Mesenchymal stem cell (in vitro differentiated cells and primary cell): ENCODE measurements at regions not wholly inside any gene's neighbourhood (a gene's known extent, or its start where the extent isn't known, plus 50 kb on each side); places are given as distances from the start of the nearest gene placed in this dataset.
"Not testable (repeated sequence)": the region's sequence is repeated elsewhere in the genome, so short reads cannot be mapped to it uniquely, and the experiment has no call there.

Experiments
- DNase-seq: peaks from one replicate; pipeline ENCODE4 v3.0.0-alpha.2; 2013
- H2AFZ ChIP-seq: one replicate; pipeline ENCODE4 v1.6.1; 2013; ENCODE audit warnings: low read depth, mild to moderate bottlenecking, control low read depth, inconsistent platforms, low read length, moderate library complexity
- H2AK5ac ChIP-seq: 2 replicates; pipeline ENCODE4 v1.6.1; 2013; ENCODE audit warnings: low read length, moderate library complexity, mild to moderate bottlenecking, inconsistent platforms; ENCODE audit not compliant: severe bottlenecking
- H2BK120ac ChIP-seq: one replicate; pipeline ENCODE4 v1.6.1; 2013; ENCODE audit warnings: low read depth, mild to moderate bottlenecking, inconsistent platforms, low read length, moderate library complexity
- H2BK12ac ChIP-seq, 2 experiments: one replicate each; pipeline ENCODE4 v1.6.1; 2013; ENCODE audit warnings: inconsistent platforms in 2 of 2, low read length in 2 of 2, mild to moderate bottlenecking in 2 of 2, moderate library complexity in 2 of 2, control low read depth in 1 of 2
- H2BK15ac ChIP-seq: one replicate; pipeline ENCODE4 v1.6.1; 2013; ENCODE audit warnings: mild to moderate bottlenecking, low read depth, inconsistent platforms; ENCODE audit not compliant: poor library complexity, severe bottlenecking
- H2BK5ac ChIP-seq: 2 replicates; pipeline ENCODE4 v1.6.1; 2013; ENCODE audit warnings: low read depth, mild to moderate bottlenecking, low read length, control low read depth, inconsistent platforms; ENCODE audit not compliant: poor library complexity, severe bottlenecking
- H3K14ac ChIP-seq, 2 experiments: one replicate each; pipeline ENCODE4 v1.6.1; 2013; ENCODE audit warnings: inconsistent platforms in 2 of 2, low read length in 2 of 2, control low read depth in 1 of 2, mild to moderate bottlenecking in 1 of 2, moderate library complexity in 1 of 2
- H3K18ac ChIP-seq, 2 experiments: one replicate each; pipeline ENCODE4 v1.6.1; 2013; ENCODE audit warnings: inconsistent platforms in 2 of 2, low read length in 2 of 2, control low read depth in 1 of 2, low read depth in 1 of 2, mild to moderate bottlenecking in 1 of 2
- H3K23ac ChIP-seq, 2 experiments: one replicate each; pipeline ENCODE4 v1.6.1; 2013; ENCODE audit warnings: inconsistent platforms in 2 of 2, low read length in 2 of 2, mild to moderate bottlenecking in 2 of 2, moderate library complexity in 2 of 2, control low read depth in 1 of 2
- H3K27ac ChIP-seq: 2 replicates; pipeline ENCODE4 v1.5.1; 2013; ENCODE audit warnings: mild to moderate bottlenecking, moderate library complexity, low read length, control low read depth, inconsistent platforms; ENCODE audit not compliant: poor library complexity, severe bottlenecking
- H3K27me3 ChIP-seq, 2 experiments: 2 replicates each; pipeline versions ENCODE4 v1.6.1 to v1.7.0; 2013; ENCODE audit warnings: low read length in 2 of 2, mild to moderate bottlenecking in 2 of 2, moderate library complexity in 2 of 2, control low read depth in 1 of 2, inconsistent platforms in 1 of 2; ENCODE audit not compliant: control insufficient read depth in 1 of 2, insufficient read depth in 1 of 2
- H3K36me3 ChIP-seq, 2 experiments: 2 replicates each; pipeline versions ENCODE4 v1.6.1 to v1.7.0; 2013; ENCODE audit warnings: low read length in 2 of 2, control low read depth in 1 of 2, inconsistent platforms in 1 of 2, low read depth in 1 of 2, mild to moderate bottlenecking in 1 of 2; ENCODE audit not compliant: insufficient read depth in 2 of 2, control insufficient read depth in 1 of 2
- H3K4ac ChIP-seq, 2 experiments: one replicate each; pipeline ENCODE4 v1.6.1; 2013; ENCODE audit warnings: inconsistent platforms in 2 of 2, low read length in 2 of 2, mild to moderate bottlenecking in 2 of 2, moderate library complexity in 2 of 2, control low read depth in 1 of 2, low read depth in 1 of 2
- H3K4me1 ChIP-seq: 2 replicates; pipeline ENCODE4 v1.6.1; 2013; ENCODE audit warnings: low read depth, low read length, control low read depth; ENCODE audit not compliant: control insufficient read depth, insufficient read depth
- H3K4me2 ChIP-seq: 2 replicates; pipeline ENCODE4 v1.6.1; 2013; ENCODE audit warnings: low read length, mild to moderate bottlenecking, inconsistent platforms; ENCODE audit not compliant: poor library complexity, severe bottlenecking
- H3K4me3 ChIP-seq, 2 experiments: 2 replicates each; pipeline versions ENCODE4 v1.5.1 to v1.7.0; 2013; ENCODE audit warnings: low read length in 2 of 2, mild to moderate bottlenecking in 2 of 2, control low read depth in 1 of 2, low read depth in 1 of 2; ENCODE audit not compliant: insufficient read depth in 1 of 2
- H3K79me1 ChIP-seq: replicated peaks from 2 replicates; pipeline ENCODE4 v1.6.1; 2013; ENCODE audit warnings: mild to moderate bottlenecking, control low read depth, low read length, inconsistent platforms; ENCODE audit not compliant: poor library complexity, severe bottlenecking
- H3K9ac ChIP-seq: 2 replicates; pipeline ENCODE4 v1.7.0; 2013; ENCODE audit warnings: mild to moderate bottlenecking, low read length, moderate library complexity
- H3K9me3 ChIP-seq: 2 replicates; pipeline ENCODE4 v1.7.0; 2013; ENCODE audit warnings: mild to moderate bottlenecking, low read length; ENCODE audit not compliant: control insufficient read depth
- H4K8ac ChIP-seq: one replicate; pipeline ENCODE4 v1.6.1; 2013; ENCODE audit warnings: inconsistent platforms, mild to moderate bottlenecking, low read length, moderate library complexity
- H4K91ac ChIP-seq: one replicate; pipeline ENCODE4 v1.6.1; 2013; ENCODE audit warnings: mild to moderate bottlenecking, low read length, inconsistent platforms
- WGBS: methylation state at CpG from one replicate; pipeline ENCODE4 v1.1.7; 2013; ENCODE audit warnings: mixed read lengths; 5-methylcytosine and 5-hydroxymethylcytosine counted together

DNA sequence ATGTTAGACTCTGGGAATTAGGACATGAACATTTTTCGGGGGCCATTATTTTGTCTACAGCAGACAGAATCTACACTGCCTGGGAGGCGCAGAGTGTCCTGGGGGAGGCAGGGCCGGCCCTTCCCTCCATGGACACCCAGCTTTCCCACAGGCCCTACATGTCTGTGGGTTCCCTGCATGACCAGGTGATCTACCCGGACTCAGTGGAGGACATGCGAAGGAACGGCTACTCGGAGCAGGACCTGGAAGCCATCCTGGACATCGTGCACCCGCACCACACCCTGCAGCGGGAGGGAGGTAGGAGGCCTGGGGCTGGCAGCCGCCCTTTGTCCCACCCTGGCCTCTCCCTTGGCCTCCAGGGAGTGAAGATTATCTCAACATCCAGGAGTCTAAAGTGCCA, 205.1 kb downstream of the CCT8L2 start:
- not testable (repeated sequence) for H3K4me2 ChIP-seq, H2BK15ac ChIP-seq, H3K23ac ChIP-seq, H2AK5ac ChIP-seq, H3K14ac ChIP-seq, H3K9ac ChIP-seq, H3K4me1 ChIP-seq, DNase-seq, H2BK12ac ChIP-seq, H3K27me3 ChIP-seq, H3K79me1 ChIP-seq, H4K91ac ChIP-seq, H3K4ac ChIP-seq, H3K9me3 ChIP-seq, H2AFZ ChIP-seq, H3K4me3 ChIP-seq, H2BK120ac ChIP-seq, H4K8ac ChIP-seq, H3K36me3 ChIP-seq, H3K18ac ChIP-seq, H2BK5ac ChIP-seq, H3K27ac ChIP-seq
- WGBS, result 86% methylated on average over 7 of the region's 11 CpGs

DNA sequence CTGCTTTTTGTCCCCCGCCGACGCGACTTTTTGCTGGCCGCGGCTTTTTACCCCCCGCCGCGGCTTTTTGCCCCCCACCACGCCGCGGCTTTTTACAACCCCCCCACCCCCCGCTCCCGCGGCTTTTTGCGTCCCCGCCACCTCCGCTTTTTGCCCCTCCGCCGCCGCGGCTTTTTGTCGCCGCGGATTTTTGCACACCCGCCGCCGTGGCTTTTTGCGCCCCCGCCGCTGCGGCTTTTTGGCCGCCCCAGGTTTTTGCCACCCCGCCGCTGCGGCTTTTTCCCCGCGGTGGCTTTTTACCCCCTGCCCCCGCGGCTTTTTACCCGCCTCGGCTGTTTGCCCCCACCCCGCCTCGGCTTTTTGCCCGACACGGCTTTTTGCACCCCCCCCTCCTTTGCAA, 205.5 kb downstream of the CCT8L2 start:
- Histone ChIP-seq H2BK120ac (no peak overlapping the region), H3K27ac (no peak overlapping the region)
- 92% methylated on average over 25 of the region's 46 CpGs for WGBS

DNA sequence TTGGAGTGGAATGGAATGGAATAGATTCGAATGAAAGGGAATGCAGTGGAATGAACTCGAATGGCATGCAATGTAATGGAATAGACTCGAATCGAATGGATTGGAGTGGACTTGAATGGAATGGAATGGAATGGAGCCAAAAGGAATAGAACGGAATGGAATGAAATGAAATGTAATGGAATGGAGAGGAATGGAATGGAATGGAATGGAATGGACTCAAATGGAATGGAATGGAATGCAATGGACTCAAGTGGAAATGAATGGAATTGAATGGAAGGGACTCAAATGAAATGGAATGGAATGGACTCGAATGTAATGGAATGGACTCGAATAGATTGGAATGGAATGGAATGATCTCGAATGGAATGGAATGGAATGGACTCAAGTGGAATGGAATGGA, 231.3 kb downstream of the CCT8L2 start:
- not testable (repeated sequence) for H3K4me2 ChIP-seq, H2BK5ac ChIP-seq, H3K27me3 ChIP-seq, H2BK120ac ChIP-seq, H4K91ac ChIP-seq, H3K4ac ChIP-seq, H3K4me1 ChIP-seq, H4K8ac ChIP-seq, H2BK12ac ChIP-seq, H3K14ac ChIP-seq, H3K9ac ChIP-seq, H3K18ac ChIP-seq, DNase-seq, H2AK5ac ChIP-seq, H2AFZ ChIP-seq, H2BK15ac ChIP-seq, H3K9me3 ChIP-seq, H3K36me3 ChIP-seq, H3K23ac ChIP-seq, H3K4me3 ChIP-seq, H3K79me1 ChIP-seq, H3K27ac ChIP-seq
- no CpG with 5 or more reads among the region's 8 CpGs for WGBS

More for the DNA sequence above, 205.5 kb downstream of the CCT8L2 start:
- H3K9me3 ChIP-seq, result no peaks in the 10 kb centered on the region
- no peaks in the 10 kb centered on the region for H3K79me1 ChIP-seq
- H3K27me3 ChIP-seq, result no peaks in the 10 kb centered on the region
- H3K4ac ChIP-seq, result no peak overlapping the region
- no peak overlapping the region for H4K91ac ChIP-seq
- no peak overlapping the region for H3K4me3 ChIP-seq
- H3K18ac ChIP-seq, result no peak overlapping the region
- no peak overlapping the region for H3K23ac ChIP-seq
- H2BK12ac ChIP-seq, result no peak overlapping the region
- no peak overlapping the region for H3K9ac ChIP-seq
- H2AK5ac ChIP-seq, result no peak overlapping the region
- no peaks in the 10 kb centered on the region for H3K36me3 ChIP-seq
- no peak overlapping the region for H3K4me2 ChIP-seq
- H4K8ac ChIP-seq, result no peak overlapping the region
- no peak overlapping the region for H3K14ac ChIP-seq
- H2BK5ac ChIP-seq, result no peak overlapping the region
- no peaks in the 10 kb centered on the region for H3K4me1 ChIP-seq
- DNase-seq, result no peak
- H2BK15ac ChIP-seq, result no peak overlapping the region
- H2AFZ ChIP-seq, result no peak overlapping the region

DNA sequence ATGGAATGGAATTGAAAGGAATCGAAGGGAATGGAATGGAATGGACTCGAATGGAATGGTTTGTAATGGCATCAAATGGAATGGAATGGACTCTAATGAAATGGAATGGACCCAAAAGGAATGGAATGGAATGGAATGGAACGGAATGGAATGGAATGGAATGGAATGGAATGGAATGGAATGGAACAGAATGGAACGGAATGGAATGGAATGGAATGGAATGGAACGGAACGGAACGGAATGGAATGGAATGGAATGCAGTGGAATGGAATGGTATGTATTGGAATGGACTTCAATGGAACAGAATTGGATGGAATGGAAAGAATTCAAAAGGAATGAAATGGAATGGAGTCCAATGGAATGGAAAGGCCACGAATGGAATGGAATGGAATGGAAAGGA, 240.0 kb downstream of the CCT8L2 start:
- not testable (repeated sequence) for DNase-seq

More for the DNA sequence above, 240.0 kb downstream of the CCT8L2 start:
- not testable (repeated sequence) for H3K4me2 ChIP-seq, H3K4me1 ChIP-seq, H3K4me3 ChIP-seq, H2BK120ac ChIP-seq, H3K79me1 ChIP-seq, H3K14ac ChIP-seq, H2BK12ac ChIP-seq, H2BK15ac ChIP-seq, H3K27ac ChIP-seq, H2AK5ac ChIP-seq, H3K23ac ChIP-seq, H4K91ac ChIP-seq, H3K9me3 ChIP-seq, H3K9ac ChIP-seq, H2AFZ ChIP-seq, H4K8ac ChIP-seq, H2BK5ac ChIP-seq, H3K27me3 ChIP-seq, H3K36me3 ChIP-seq, H3K18ac ChIP-seq, H3K4ac ChIP-seq
- no CpG with 5 or more reads among the region's 8 CpGs for WGBS
